HL-60 (cell line): ENCODE measurements at regions not wholly inside any gene's neighbourhood (a gene's known extent, or its start where the extent isn't known, plus 50 kb on each side); places are given as distances from the start of the nearest gene placed in this dataset. TPM values are rescaled to one million over a fixed set of nuclear protein-coding genes. Genes with fewer than 3 reads are reported as not detected.
"Not testable (repeated sequence)": the region's sequence is repeated elsewhere in the genome, so short reads cannot be mapped to it uniquely, and the experiment has no call there.

Experiments
- DNase-seq, 2 experiments: peaks; one replicate each; pipeline ENCODE4 v3.0.0-alpha.2; 2010 to 2020; ENCODE audit warnings: low read depth in 1 of 2, low spot score in 1 of 2
- H3K27ac ChIP-seq: fragments of 250-450 bp; sonication (Bioruptor Pico); replicated peaks from 2 replicates; pipeline ENCODE4 v1.5.1; 2020; ENCODE audit warnings: mild to moderate bottlenecking, moderate library complexity
- H3K27me3 ChIP-seq: fragments of 250-450 bp; sonication (Bioruptor Pico); 2 replicates; pipeline ENCODE4 v1.5.1; 2021; ENCODE audit warnings: mild to moderate bottlenecking, moderate library complexity; ENCODE audit not compliant: insufficient read depth, poor library complexity, severe bottlenecking
- H3K4me3 ChIP-seq: replicated peaks from 2 replicates; pipeline ENCODE4 v1.5.1; 2011; ENCODE audit warnings: mild to moderate bottlenecking, control low read depth, low read length; ENCODE audit not compliant: insufficient read depth
- CTCF ChIP-seq: IDR thresholded peaks from one replicate; pipeline ENCODE4 v1.5.1; 2011; ENCODE audit warnings: low read length, control low read depth, inconsistent platforms; ENCODE audit not compliant: insufficient read depth
- GABPA ChIP-seq: IDR thresholded peaks from 2 replicates; pipeline ENCODE4 v1.6.1; 2012; ENCODE audit warnings: low read depth
- POLR2AphosphoS5 ChIP-seq: IDR thresholded peaks from 2 replicates; pipeline ENCODE4 v1.6.1; 2012; ENCODE audit warnings: low read depth
- REST ChIP-seq: IDR thresholded peaks from 2 replicates; pipeline ENCODE4 v1.6.1; 2012; ENCODE audit warnings: low read depth; ENCODE audit not compliant: insufficient replicate concordance
- SPI1 ChIP-seq: IDR thresholded peaks from 2 replicates; pipeline ENCODE4 v1.6.1; 2012; ENCODE audit warnings: low read depth, mild to moderate bottlenecking, borderline replicate concordance
- microRNA-seq: library from miRNA; unstranded; fragments of <30 nt; microRNA quantifications from one replicate; pipeline ENCODE4, GENCODE V29; 2018

- TF ChIP-seq SPI1: no peak
- no peak for TF ChIP-seq GABPA
- TF ChIP-seq REST: no peak
- TF ChIP-seq CTCF: no peak
- no peak for TF ChIP-seq POLR2AphosphoS5
- no peak overlapping the region for H3K27ac ChIP-seq
- no peak for DNase-seq
- no peak overlapping the region for H3K4me3 ChIP-seq
- no peaks in the 10 kb centered on the region for H3K27me3 ChIP-seq
Observed at GRCh38 chr4:184962125-184962638, 56.1 kb upstream of the HELT start.

GRCh38 chr4:184965230-184966050, 52.9 kb upstream of the HELT start:
- not testable (repeated sequence) for DNase-seq, H3K27ac ChIP-seq, H3K27me3 ChIP-seq, H3K4me3 ChIP-seq

- H3K4me3 ChIP-seq, H3K27ac ChIP-seq, DNase-seq, H3K27me3 ChIP-seq: not testable (repeated sequence)
Observed at GRCh38 chr4:184966051-184966691, 52.1 kb upstream of the HELT start.

GRCh38 chr4:184967699-184968098, 50.6 kb upstream of the HELT start:
- H3K4me3 ChIP-seq, H3K27ac ChIP-seq, H3K27me3 ChIP-seq, DNase-seq: not testable (repeated sequence)

GRCh38 chr4:184968366-184968765, 49.9 kb upstream of the HELT start:
- DNase-seq: no peak
- H3K27ac ChIP-seq: no peak overlapping the region
- TF ChIP-seq CTCF (no peak), SPI1 (no peak), POLR2AphosphoS5 (no peak), GABPA (no peak), REST (no peak)

More at GRCh38 chr4:184968366-184968765, 49.9 kb upstream of the HELT start:
- no peaks in the 10 kb centered on the region for H3K27me3 ChIP-seq
- H3K4me3 ChIP-seq: no peak overlapping the region

Small RNA genes lying in the stretch of these regions (microRNA-seq; reads per million reads assigned to microRNA genes)
- not detected for gene MIR4455
